ENCODE measurements at regions not wholly inside any gene's neighbourhood (a gene's known extent, or its start where the extent isn't known, plus 50 kb on each side); places are given as distances from the start of the nearest gene placed in this dataset.

DNA sequence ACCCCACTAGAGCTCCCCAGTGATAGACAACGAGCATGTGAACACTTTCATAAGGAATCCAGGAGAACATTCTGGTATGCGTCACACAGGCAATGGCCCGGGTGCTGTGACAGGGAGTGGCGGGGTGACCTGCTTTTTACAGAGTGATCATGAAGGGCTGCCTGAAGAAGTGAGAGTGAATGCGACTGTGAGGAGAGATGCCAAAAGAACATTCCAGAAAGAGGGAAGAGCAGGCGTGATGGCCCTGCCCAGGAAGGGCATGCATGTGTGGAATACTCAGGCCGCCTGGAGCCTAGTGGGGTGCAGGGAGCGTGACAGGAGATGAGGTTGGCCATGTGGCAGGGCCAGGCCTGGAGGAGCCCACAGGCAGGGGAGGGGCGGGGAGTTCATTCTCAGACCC is 53.8 kb downstream of the FZD10 start:
- DNase-seq (ENCODE audit: low spot score in 2 of 2) = no peak
- no peak for FAIRE-seq

DNA sequence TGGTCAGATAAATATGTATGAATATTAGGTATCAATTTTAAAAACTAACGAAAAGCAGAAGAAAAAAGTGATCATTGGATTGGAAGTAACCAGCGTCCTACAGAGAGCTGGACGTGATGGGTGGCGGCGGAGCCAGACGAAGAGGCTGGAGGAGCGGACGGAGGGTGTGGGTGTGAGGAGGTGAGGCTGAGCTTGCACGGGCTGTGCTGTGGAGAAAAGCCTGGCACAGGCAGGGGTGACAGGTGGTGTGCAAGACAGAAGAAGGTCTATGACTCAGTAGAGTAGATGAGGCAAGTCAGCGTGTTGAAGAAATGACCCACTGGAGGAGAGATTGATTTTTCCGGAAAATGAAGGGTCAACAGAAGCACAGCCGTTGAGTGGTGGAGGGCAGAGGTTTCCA is 56.4 kb downstream of the FZD10 start:
- FAIRE-seq = no peak
- no peak for DNase-seq (ENCODE audit: low spot score in 2 of 2)

DNA sequence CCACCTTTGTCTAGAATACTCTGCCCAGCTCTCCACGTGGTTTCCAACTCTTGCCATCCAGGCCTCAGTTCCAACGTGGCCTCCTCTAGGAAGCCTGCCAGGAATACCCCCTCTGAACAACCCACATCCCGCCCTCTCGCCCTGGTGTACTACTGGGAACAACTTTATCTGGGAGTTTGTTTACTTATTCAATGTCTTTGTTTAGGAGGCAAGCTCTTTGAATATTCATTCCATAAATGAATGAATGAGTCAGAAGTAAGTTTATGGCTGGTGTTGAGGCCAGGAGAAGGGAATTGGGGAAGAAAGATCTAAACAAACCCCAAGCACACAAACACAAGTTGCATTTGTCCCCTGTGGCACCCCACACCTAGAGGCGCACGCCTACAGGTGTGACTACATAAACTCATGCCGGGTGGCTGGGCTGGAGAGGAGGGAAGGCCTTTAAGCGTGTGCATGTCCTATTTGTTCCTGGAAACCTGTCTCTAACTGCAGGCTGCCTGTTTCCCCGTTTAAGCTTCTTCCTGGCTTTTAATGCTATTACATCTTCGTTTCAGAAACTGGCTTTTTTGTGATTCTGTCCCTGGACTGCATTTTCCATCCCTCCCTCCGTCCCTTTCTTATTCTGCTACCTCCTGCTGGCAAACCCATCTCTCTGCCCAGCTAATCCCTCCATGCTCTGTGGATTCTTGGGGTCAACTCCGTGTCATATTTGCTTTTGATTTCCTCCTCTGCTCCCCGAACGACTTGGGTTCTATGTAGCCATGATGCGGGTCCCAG is 57.9 kb downstream of the FZD10 start:
- no peak for FAIRE-seq
- no peak for DNase-seq (ENCODE audit: low spot score in 2 of 2)

DNA sequence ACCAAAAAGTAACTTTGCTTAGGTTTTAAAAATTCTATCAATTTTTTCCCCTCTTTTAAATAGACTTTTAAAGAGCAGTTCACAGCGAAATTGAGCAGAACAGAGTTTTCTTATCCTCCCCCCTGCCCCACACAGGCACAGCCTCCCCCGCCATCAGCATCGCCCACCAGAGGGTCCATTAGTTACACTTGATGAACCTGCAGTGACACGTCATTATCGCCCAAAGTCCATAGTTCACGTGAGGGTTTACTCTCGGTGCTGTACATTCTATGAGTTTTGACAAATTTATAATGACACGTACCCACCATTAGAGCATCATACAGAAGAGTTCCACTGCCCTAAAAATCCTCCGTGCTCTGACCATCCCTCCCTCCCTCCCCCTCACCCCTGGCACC is 58.4 kb downstream of the FZD10 start:
- no peak for FAIRE-seq
- no peak for DNase-seq (ENCODE audit: low spot score in 2 of 2)

DNA sequence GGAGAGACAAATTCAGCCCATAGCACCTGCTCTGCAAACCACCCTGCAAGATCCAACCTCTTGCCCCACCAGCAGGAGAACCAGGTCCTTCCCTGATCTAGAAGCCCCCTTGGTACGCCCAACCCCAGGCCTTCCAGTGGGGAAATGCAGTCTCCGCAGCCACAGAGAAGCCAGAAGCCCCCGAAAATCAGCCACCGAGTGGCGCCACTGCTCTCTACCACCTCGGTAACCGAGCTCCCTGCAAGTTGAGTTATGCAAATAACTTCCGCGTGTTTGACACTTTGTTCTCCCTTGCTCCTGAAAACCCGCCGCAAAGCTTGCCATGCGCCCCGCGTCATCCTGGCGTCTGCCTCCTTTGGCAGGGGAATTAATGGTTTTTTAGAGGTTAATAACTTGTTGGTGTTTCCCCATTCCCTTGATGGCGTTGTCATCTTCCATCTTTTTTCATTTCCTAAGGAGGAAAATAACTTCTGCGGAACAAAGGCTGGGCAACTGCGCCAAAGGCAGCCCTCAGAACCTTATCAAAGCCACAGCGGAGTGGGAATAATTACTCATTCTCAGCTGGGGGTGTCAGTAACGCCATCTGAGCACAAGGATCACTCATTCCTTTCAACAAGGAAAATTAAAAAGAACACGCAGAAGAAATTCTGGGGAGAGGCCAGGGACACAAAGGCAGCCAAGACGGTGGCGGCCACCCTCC is 60.4 kb downstream of the FZD10 start:
- FAIRE-seq = no peak
- DNase-seq (ENCODE audit: low spot score in 2 of 2) = no peak

DNA sequence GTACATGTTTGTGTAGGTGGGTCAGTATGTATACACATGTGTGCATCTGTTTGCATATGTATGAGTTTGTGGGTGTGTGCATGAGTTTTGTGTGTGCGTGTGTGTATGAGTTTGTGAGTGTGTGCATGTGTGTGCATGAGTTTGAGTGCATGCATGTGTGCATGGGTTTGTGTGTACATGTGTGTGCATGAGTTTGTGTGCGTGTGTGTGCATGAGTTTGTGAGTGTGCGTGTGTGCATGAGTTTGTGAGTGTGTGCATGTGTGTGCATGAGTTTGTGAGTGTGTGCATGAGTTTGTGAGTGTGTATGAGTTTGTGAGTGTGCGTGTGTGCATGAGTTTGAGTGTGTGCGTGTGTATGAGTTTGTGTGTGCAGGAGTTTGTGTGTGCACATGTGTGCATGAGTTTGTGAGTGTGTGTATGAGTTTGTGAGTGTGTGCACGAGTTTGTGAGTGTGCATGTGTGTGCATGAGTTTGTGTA is 61.5 kb downstream of the FZD10 start:
- no peak for DNase-seq (ENCODE audit: low spot score in 2 of 2)
- no peak for FAIRE-seq

DNA sequence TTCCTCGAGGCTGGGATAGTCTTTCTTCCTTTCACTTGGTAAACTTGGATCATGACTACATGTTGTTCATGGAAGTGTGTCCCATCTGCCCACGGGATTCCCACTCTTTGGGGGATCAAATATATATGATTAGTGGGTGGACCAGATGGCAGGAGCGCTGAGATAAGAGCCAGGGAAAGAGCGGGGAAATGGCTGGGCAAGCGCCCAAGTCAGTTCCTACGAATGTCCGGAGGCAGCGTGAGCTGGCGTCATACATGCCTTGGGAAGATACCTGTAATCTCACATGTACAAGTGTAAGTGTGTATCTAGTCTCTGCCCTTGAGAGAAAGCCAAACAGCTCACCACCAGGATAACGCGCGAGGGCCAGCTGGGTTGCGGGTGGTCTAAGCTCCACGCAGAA is 62.3 kb downstream of the FZD10 start:
- DNase-seq (ENCODE audit: low spot score in 2 of 2) = no peak
- FAIRE-seq = no peak

DNA sequence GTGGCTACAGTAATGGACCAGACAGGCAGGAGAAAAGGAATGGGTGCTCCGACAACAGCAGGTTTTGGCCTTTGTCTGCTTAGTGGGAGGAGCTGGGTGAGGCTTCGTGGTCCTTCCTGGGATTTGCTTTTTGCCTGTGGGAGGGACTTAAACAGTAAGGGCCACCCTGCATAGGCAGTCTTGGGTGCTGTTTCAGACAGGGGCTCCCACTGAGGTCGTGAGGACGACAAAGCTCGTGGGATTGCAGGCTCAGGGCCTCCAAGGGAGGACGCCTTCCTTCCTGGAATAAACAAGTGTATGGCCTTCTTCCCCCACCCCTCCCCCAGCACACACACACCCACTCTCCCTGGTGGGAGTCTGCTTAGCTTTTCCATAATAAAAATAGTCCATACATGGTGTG is 63.1 kb downstream of the FZD10 start:
- no peak for FAIRE-seq
- DNase-seq (ENCODE audit: low spot score in 2 of 2) = no peak

DNA sequence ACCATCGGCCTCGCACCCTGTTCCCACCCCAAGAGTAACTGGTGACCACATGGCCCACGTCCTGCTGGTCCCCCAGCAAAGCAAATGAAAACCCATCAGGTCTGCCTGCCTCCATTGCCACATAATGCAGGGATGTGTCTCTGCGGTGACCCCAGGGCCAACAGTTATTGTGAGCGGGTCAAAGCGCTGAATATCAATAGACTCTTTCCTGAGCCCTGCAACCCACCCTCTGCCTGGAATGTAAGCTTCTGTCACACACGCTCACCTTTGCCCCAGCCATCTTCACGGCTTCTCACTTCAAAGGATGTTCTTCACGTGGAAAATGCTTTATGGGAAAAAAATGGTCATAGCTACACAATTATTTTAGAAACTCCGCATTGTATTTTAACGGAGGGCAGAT is 63.9 kb downstream of the FZD10 start:
- DNase-seq (ENCODE audit: low spot score in 2 of 2) (no peak), FAIRE-seq (no peak)

DNA sequence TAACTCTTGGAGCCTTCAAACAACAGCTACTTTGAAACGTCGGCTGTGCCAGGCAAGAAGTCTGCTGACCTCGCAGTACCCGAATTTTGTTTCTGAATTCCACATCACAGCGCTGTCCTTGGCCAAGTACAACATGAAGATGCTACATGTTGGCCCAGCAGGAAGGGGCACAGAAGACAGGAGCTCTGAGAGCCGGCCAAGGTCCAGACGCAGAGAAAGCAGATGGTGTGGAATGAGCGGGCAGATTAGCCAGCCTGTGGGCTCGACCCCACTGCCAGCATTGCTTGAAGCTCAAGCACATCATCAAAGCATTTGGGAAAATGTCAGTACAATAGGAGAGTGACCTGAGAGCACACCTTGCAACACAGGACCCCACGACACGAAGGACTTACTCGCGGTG is 64.5 kb downstream of the FZD10 start:
- FAIRE-seq = no peak

DNA sequence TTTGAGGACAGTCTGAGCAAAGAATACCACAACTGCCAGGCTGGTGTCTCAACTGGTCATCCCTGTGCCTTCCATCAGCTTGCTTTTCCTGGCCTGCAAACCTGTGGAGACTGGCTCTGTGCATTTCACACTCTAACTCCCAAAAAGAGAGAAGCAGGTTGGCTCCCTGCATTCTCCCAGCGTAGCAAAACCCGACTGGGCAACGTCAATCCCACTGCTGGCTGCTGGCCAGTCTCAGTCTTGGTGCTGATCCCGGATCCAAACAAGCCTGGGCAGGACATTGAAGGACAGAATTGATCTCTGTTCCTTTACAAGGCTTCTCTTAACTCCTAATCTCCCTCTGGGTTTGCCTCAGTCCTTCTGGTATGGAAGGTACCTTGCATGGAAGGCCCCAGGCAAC is 65.4 kb downstream of the FZD10 start:
- FAIRE-seq = no peak
- no peak for DNase-seq (ENCODE audit: low spot score in 2 of 2)

More for the DNA sequence above, 64.5 kb downstream of the FZD10 start:
- no peak for DNase-seq (ENCODE audit: low spot score in 2 of 2)

DNA sequence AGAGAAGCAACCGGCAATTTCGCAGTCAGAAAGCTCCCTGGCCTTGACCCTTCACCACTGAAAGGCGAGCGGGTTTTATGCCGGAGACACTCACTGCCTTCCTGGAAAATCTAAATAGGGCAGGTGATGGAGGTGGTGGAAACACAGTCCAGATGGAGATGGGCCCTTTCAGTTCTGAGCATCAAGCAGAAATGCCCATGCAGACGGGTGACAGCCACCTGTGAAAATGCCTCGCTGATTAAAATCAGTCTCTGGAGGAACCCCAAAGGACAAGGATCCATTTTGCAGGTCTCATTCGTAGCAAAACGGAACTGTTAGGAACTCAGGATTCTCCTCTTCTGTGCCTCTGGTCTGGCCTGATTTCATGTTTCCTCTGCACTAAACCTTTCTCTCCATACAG is 74.2 kb downstream of the FZD10 start:
- DNase-seq (ENCODE audit: low spot score in 2 of 2) (no peak), FAIRE-seq (no peak)

DNA sequence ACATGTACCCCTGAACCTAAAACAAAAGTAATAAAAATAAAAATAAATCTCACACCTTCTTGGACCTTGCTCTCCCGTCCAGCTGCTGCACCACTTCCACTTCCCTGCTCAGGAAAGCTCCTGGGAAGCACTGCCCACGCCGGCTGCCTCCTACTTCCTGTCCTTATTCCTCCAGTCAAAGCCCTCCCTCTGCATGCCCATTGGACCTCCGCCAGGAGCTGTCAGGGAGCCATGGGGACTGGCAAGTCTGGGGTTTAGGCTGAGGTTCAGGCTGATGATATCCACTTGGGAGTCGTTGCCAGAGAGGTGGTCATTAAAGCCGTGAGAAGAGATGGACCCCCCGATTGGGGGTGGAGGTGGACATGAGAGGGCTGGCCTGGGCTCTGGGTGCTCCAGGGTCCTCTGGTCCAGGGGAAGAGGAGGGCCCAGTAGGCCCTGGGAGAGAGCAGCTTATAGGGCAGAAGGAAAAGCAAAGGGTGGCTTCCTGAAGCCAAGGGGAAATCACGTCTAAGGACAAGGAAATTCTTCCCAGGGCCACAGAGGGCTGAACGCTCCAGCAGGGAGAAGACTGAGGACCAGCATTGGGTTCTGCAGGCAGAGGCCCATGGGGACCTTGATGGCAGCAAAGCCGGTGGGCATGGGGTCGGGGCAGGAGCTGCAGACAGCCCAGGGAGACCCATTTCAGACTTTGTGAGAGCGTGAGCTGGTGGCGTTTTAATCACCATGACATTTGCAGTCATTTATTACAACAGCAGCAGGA is 78.7 kb downstream of the FZD10 start:
- FAIRE-seq (no peak), DNase-seq (ENCODE audit: low spot score in 2 of 2) (no peak)

DNA sequence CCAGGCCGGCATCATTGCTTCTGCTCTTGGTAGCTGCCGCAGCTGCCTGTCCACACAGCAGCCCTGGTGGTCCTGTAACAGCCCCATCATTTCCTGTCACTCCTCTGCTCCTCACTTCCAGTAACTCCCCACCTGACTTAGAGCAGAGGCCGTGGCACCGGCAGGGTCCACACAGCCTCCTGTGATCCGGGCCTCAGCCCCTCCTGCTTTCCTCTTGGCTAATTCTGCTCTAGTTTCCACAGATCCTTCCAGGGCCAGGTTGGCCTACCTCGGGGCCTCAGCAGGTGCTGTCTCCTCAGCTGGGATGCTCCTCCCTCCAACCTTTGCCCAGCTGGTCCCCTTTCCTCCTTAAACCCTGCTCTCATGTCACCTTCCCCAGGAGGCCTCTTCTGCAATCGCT is 80.2 kb downstream of the FZD10 start:
- DNase-seq (ENCODE audit: low spot score in 2 of 2) (no peak), FAIRE-seq (no peak)

DNA sequence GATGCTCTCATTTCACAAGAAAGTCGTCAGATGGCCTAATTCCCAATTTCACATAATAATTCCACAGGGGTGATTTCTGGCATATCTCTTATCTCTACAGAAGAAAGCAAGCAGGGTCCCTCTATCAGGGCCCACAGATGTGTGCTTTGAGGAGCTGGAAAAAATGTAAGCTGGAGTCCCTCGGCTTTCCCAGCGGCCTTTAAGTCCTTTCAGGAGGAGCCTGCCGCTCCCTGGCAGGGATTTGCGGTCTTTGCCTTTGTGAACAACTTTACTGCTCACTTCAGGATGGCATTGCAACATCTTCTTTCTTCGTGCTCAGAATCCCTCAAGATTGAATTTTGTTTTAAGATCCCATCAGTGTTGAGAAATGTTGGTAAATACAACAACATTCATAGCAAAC is 83.0 kb downstream of the FZD10 start:
- FAIRE-seq = no peak
- DNase-seq (ENCODE audit: low spot score in 2 of 2) = no peak

DNA sequence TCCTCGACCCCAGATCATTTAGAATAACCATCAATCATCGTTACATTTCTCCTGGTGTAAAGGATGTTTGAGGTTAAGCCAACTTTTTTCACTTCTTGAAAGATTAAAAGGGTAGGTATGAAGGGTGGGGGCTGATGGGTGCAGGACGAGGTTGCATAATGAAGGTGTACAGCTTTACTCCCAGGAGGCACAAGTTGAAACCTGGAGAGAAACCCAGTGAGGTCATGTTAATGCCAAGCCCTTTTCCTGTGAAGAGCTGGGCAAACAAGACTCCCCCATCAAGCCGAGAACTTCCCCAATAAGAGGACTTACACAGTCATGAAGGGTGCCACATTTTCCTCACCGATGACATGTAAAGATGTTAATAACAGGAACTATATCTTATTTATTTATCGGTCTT is 84.3 kb downstream of the FZD10 start:
- FAIRE-seq (no peak), DNase-seq (ENCODE audit: low spot score in 2 of 2) (no peak)

DNA sequence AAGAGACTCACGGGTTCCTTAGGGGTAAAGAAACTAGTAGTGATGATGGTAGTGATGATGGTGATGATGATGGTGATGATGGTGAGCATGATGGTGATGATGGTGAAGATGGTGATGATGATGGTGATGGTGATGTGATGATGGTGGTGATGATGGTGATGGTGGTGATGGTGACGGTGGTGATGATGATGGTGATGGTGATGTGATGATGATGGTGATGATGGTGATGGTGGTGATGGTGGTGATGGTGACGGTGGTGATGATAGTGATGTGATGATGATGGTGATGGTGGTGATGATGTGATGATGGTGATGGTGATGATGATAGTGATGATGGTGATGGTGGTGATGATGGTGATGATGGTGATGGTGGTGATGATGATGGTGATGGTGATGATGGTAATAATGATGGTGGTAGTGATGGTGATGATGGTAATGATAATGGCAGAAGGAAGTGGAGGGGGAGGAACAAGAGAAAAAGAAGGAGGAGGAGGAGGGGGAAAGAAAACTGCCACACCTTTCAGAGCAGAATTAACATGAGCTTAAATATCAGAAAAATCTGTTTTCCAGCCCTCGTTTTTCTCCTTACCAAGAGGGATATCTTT is 85.5 kb downstream of the FZD10 start:
- no peak for FAIRE-seq
- no peak for DNase-seq (ENCODE audit: low spot score in 2 of 2)

DNA sequence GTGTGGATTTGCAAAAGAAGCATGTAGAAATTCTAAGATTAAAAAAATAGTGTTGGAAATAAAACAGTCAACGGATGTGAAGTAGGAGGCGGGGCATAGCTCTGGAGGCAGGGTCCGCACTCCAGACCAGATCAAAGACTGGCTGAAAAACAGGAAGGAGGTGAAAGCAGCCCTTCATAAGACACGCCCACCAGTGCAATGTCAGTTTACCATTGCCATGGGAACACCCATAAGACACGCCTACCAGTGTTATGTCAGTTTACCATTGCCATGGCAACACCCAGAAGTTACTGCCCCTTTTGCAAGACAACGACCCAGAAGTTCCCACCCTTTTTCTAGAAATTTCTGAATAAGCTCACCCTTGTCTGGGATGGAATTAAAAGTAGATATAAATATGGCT is 87.1 kb downstream of the FZD10 start:
- no peak for DNase-seq (ENCODE audit: low spot score in 2 of 2)
- no peak for FAIRE-seq

DNA sequence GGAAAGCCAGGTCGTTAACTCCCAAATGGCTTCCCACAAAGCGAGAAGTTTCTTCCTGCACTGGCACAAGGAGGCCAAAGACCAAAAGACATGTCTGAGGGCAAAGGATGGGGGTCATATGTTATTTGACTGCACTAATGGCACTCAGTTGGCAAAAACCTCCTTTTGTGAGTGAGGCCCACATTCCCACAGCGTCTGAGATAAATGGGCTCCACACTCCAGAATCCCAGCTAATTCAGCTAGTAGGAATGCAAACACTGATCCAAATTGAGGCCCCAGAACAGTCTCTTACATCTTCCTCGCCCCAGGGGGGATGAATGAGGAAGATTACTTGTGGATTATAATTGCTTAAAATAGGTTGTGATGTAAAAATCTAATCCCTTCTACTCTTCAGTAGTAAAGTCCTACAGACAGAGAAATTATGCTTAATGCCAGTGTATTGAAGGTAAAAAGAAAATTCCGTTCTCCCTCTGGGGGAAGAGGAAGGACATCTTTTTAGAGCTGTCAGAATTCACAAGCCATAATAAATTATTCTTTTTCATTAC is 86.4 kb upstream of the PIWIL1 start:
- FAIRE-seq = no peak
- no peak for DNase-seq (ENCODE audit: low spot score in 2 of 2)

DNA sequence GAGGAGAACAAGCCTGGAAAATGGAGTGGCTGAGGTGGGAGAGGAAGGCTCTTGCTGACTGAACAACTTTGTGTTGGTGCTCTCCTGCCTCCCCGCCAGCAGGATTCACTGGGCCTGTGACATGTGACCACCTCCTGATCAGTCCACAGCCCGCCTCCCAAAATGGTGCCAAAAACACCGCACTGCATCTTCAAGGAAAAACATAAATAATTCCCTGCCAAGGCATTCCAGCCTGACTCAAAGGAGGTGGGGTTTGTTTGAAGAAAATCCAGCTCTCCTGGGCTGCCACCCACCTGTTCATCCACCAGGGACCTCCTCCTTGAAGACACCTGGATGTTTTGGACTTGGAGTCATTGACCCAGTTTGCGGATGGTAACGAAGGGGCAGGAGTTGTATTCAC is 83.8 kb upstream of the PIWIL1 start:
- FAIRE-seq (no peak), DNase-seq (ENCODE audit: low spot score in 2 of 2) (no peak)
